H7 (cell line): ENCODE measurements at regions not wholly inside any gene's neighbourhood (a gene's known extent, or its start where the extent isn't known, plus 50 kb on each side); places are given as distances from the start of the nearest gene placed in this dataset.
"Not testable (repeated sequence)": the region's sequence is repeated elsewhere in the genome, so short reads cannot be mapped to it uniquely, and the experiment has no call there.

Experiments used
- DNase-seq: peaks from one replicate; pipeline ENCODE4 v3.0.0; 2012
- H3K27me3 ChIP-seq: 2 replicates; pipeline ENCODE4 v1.6.0; 2011; ENCODE audit warnings: mild to moderate bottlenecking, low read length; ENCODE audit not compliant: control insufficient read depth, insufficient read depth
- H3K36me3 ChIP-seq: replicated peaks from 2 replicates; pipeline ENCODE4 v1.5.1; 2011; ENCODE audit warnings: low read length; ENCODE audit not compliant: control insufficient read depth, insufficient read depth
- H3K4me3 ChIP-seq: 2 replicates; pipeline ENCODE4 v1.5.1; 2011; ENCODE audit warnings: low read depth, mild to moderate bottlenecking, control low read depth, low read length, moderate library complexity; ENCODE audit not compliant: insufficient read depth

DNA sequence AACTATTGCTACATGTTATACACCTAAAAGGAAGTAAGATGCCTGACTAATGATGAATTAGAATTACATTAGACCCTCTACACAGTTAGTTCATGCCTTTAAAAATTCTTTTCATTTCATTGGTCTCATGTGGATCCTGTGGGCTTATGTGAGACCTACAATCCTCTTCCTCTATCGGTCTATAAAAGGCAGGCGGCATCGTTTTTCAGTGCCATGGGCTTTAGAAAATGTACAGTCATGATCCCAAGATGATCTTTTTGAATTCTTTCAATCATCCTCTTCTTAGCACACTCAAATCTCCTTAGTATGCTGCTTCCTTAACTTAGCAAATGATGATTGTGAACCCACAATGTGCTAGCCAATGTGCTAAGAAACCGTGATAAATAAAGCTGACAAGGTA lies 193.9 kb downstream of the ZNF608 start:
- H3K4me3 ChIP-seq, result no peak overlapping the region
- no peaks in the 10 kb centered on the region; the same call in none of the 2 replicates for H3K27me3 ChIP-seq
- no peak for DNase-seq
- no peaks in the 10 kb centered on the region for H3K36me3 ChIP-seq

DNA sequence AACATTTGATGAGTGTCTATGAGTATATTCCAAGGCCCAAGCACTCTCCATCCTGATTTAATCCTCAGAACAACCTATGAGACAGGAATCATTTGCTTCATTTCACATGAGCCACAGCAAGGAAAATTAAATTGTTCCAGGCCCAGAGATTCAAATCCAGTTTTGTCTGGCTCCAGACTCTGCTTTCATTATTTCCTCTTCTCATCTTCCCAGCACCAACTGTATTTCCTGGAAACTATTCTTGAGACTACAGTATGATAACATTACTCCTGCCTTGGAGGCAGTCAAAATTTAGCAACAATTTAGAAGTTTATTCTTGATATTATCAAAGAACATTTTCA lies 194.5 kb downstream of the ZNF608 start:
- no peak for DNase-seq
- Histone ChIP-seq H3K4me3 (no peak overlapping the region), H3K36me3 (no peaks in the 10 kb centered on the region), H3K27me3 (no peaks in the 10 kb centered on the region; the same call in none of the 2 replicates)

DNA sequence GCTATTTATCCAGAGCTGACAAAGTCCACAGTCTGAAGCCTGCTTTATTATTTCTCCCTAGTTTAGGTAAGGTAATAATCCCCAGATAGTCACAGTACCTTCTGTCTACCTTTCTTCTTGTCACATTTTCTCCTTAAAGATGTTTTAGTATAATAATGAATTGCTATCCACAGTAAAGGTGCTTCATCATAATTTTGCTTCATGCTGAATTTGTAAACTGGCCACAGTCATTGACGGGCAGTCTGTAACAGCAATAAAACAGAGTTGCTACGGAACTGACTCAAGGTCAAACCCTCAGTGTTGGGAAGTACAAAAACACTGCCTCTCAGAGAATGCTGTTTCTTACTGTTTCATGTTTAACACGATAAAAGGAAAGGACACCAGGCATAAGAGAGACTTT lies 195.7 kb downstream of the ZNF608 start:
- Histone ChIP-seq H3K36me3 (no peaks in the 10 kb centered on the region), H3K27me3 (no peaks in the 10 kb centered on the region; the same call in none of the 2 replicates), H3K4me3 (no peak overlapping the region)
- no peak for DNase-seq

DNA sequence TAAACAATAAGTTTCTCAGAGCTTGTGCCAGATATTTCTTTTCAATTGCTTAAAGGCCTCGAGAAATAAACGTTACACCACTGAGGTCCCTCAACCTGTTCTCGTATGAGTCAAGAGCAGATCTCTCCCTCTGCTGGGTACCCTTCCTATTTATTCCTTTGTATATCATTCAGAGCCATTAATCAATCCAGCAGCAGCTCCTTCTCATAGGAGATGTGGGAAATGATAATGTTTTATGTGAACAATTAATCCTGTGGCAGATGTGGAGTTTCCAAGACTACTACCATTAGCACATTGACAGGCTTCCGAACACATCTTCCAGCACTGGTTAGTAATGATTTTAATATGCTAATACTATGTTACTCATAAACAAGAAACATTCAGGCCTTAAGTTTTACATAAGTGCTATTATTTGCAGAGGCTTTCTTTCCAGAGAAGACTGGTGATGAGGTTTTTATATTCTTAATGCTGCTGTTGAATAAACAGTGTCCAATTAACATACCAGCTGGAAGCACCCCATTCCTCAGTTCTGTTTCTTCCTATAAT lies 196.5 kb downstream of the ZNF608 start:
- Histone ChIP-seq H3K27me3 (no peaks in the 10 kb centered on the region), H3K4me3 (no peak overlapping the region), H3K36me3 (no peaks in the 10 kb centered on the region)
- no peak for DNase-seq

DNA sequence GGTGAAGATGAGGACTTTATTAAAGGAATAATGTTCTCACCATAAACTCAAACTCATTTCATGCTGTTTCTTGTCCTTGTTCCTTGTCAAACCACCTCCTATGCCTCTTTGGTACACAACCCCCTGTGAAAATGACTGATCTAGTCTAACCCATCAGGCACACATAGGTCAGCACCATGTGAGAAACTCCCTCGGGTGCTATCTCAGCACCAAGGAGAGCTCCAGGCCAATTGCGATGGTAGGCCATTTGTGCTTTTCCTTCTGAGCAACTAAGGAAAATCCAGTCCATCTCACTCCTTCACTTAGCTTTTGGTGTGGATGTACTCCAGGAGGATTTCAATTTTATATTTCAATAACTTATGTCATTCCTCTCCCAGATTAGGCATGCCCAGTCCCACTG lies 199.8 kb downstream of the ZNF608 start:
- Histone ChIP-seq H3K36me3 (no peaks in the 10 kb centered on the region), H3K27me3 (no peaks in the 10 kb centered on the region), H3K4me3 (no peak overlapping the region)
- DNase-seq, result peak; percentile 12

DNA sequence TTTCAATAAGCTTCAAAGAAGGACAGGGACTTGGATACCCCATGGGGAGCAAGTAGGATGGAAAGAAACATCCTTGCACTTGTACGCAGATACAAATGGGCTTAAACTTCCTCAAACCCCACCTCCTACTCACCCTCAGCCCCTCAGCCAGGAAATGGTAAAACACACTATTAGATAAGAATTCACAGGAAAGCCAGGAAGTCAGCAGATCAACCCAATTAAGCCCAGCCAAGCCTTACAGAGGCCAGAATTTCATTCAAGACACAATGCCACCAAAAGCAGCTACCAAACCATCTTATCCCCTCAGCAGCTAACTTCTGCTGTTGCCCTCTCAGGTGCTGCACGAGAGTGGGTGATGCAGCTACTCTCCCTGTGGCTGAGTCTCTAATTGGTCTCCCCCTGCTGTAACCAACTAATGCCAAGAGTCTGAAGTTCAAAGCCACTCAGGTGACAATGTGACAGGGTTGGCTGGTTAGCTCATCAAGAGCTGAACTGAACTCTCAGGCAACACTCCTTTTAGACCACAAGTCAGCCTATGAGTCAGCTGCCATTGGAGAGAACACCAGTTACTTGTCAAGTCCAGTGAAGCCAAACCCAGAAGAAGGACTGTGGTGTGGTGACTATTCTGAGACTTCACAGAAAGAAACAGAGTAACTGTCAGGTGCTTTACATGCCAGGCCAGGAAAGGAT lies 201.9 kb downstream of the ZNF608 start:
- no peak for DNase-seq
- no peak overlapping the region for H3K4me3 ChIP-seq
- H3K36me3 ChIP-seq, result no peaks in the 10 kb centered on the region
- no peaks in the 10 kb centered on the region for H3K27me3 ChIP-seq

DNA sequence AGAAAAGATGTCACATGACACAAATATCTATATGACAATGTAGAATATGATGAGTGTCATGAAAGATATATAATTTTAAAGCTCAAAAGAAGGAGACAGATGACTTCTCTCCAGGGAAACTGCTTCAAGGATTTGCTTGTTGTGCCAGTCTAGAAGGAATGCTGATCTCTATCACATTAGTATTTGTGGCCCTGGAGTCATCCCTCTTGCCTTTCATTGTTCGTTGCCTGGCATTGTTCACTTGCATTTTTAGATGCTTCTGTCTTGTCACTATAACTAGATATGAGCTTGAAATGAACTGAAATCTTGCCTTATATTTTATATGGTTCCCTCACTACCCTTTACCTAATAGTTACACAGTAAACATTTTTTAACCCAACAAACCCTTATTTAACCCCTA lies 207.5 kb downstream of the ZNF608 start:
- Histone ChIP-seq H3K27me3 (no peaks in the 10 kb centered on the region), H3K36me3 (no peaks in the 10 kb centered on the region), H3K4me3 (no peak overlapping the region)
- DNase-seq, result no peak

DNA sequence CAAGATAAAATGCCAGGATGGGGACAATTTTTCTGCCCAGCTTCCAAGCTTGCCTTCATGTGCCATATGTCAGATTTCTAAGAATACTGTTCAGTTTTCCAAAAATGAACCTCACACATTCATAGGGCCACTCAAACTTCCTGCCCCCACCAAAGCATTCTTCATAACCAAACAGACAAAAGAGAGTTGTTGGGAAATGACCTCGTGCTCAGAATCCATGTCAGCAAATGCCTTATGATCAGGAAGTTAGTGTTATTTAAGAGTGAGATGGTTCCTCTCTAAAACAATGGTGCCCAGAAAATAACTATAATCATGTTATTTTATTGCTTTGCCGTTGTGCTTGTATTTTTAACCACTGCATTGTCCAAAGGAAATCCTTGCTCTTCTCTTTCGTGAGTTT lies 208.2 kb downstream of the ZNF608 start:
- H3K4me3 ChIP-seq, result no peak overlapping the region
- H3K27me3 ChIP-seq, result no peaks in the 10 kb centered on the region
- DNase-seq, result no peak
- no peaks in the 10 kb centered on the region for H3K36me3 ChIP-seq

DNA sequence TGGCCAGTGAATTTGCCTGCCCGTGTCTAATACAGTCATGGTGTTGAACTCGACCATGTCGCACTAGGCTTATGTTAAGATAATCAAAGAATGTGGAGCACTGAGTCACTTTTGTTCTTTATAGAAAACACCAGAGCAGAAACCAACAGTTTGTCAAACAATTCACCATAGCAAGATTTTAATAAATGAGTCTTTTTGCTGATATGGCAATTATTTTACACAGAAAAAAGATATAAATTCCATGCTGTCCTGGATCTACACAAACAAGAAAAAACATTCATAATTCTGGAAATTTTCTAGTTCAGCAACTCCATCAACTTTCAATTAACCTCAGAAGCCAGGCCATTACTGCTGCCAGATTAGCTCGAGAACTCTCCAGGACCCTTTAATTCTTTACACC lies 208.9 kb downstream of the ZNF608 start:
- no peaks in the 10 kb centered on the region for H3K27me3 ChIP-seq
- H3K36me3 ChIP-seq, result no peaks in the 10 kb centered on the region
- no peak overlapping the region for H3K4me3 ChIP-seq
- no peak for DNase-seq

DNA sequence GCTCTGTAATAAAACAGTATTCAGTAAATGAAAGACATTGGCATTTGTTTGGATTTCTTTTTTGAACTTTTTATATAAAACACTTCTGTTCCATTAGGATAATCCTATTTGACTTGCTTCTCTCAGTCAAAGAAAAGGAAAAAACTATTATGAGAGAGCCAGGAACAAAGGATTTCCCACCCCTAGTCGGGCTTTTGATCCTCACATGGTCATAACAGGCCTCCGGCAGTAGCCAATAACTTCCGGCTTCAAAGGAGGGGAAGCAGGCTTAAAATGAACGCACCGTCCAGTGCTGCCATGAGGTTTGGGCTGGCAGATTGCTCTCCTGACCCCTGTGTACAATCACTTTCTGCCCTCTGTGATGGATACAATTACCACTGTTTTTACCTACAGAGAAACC lies 209.3 kb downstream of the ZNF608 start:
- H3K4me3 ChIP-seq, result no peak overlapping the region
- H3K27me3 ChIP-seq, result peaks cover 1% of the 10 kb centered on the region; the same call in 1 of the 2 replicates
- DNase-seq, result no peak
- no peaks in the 10 kb centered on the region for H3K36me3 ChIP-seq

DNA sequence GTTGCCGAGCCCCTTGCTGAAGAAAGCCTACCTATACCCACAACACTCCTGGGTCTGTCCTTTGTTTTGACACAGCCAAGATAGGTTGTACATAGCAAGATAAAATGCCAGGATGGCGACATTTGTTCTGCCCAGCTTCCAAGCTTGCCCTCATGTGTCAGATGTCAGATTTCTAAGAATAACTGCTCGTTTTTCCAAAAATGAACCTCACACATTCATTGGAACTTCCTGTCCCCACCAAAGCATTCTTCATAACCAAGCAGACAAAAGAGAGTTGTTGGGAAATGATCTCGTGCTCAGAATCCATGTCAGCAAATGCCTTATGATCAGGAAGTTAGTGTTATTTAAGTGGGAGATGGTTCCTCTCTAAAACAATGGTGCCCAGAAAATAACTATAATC lies 210.1 kb downstream of the ZNF608 start:
- Histone ChIP-seq H3K27me3 (peaks cover 1% of the 10 kb centered on the region; the same call in 1 of the 2 replicates), H3K4me3 (no peak overlapping the region), H3K36me3 (no peaks in the 10 kb centered on the region)
- no peak for DNase-seq

DNA sequence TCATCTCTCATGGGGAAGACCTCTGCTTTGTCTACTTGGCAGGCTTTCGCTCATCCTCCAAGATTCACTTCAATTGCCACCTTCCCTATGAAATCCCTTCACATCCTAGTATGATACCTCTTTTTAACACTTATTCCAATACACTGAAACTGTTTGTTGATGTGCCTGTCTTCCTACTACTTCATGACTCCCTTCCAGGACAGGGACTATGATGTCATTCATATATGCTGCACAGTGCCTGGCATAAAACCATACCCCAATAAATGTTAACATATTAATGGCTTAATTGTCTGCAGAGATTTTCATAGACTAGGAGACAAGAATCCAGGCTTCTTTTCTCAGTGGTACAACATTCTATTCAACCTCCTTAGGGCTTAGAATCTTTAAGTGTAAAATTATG lies 215.5 kb downstream of the ZNF608 start:
- no peak for DNase-seq
- no peaks in the 10 kb centered on the region for H3K36me3 ChIP-seq
- peaks cover 1% of the 10 kb centered on the region; the same call in 1 of the 2 replicates for H3K27me3 ChIP-seq
- no peak overlapping the region for H3K4me3 ChIP-seq

DNA sequence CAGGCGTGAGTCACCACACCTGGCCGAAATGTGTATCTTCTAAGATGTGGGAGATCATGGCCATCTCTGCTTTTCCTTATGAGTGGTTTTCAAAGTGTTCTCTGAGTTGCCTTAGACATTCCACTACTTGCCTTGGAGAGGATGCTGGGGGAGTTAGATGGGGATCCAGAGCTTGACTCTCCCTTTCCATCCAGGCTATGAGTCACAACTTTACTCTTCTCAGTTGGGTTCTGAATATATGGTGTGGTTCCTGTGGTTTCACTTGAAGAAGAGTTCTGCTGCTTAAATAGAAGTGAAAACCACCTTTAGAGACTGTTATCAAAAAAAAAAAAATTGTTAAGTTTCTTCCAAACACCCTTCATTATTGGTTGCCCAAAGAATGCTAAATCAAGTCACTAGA lies 217.6 kb downstream of the ZNF608 start:
- no peak overlapping the region for H3K4me3 ChIP-seq
- H3K36me3 ChIP-seq, result no peaks in the 10 kb centered on the region
- peaks cover 1% of the 10 kb centered on the region; the same call in 1 of the 2 replicates for H3K27me3 ChIP-seq
- DNase-seq, result no peak

DNA sequence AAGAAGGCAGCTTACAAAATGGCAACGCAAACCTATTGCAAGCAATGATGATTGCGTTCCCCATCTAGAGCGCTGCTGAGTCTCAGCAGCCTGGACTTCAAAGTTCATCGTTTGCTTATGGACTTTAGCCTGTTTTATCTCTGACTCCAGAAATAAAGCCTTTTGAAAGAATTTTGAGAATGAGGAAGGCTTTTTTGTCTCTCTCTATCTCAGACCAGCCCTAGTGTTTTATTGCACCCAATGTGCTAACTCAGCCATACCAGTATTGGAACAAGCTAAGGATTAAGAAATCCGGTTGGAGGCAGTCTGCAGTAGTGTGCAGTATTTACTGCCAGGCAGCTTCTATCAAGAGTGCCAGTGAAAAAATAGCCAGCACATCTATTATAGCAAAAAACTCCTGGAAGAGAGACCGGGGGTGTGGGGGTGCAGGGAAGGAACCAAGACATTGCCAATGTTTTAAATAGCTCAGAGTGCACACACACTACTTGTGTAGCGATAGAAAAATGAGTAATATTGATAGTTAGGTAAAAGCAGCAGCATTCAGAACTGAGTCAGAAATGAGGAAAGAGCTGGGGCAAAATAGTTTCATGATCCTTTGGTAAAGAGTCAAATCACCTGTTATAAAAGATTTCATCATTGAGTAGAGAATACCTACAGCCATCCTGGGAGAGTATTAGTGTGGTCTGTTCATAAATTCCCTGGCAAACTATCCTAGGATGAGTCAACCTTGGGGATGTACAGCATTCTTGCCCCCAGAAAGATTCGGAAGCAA lies 219.0 kb downstream of the ZNF608 start:
- H3K27me3 ChIP-seq, result peaks cover 1% of the 10 kb centered on the region; the same call in 1 of the 2 replicates
- no peaks in the 10 kb centered on the region for H3K36me3 ChIP-seq
- no peak for DNase-seq
- H3K4me3 ChIP-seq, result no peak overlapping the region

DNA sequence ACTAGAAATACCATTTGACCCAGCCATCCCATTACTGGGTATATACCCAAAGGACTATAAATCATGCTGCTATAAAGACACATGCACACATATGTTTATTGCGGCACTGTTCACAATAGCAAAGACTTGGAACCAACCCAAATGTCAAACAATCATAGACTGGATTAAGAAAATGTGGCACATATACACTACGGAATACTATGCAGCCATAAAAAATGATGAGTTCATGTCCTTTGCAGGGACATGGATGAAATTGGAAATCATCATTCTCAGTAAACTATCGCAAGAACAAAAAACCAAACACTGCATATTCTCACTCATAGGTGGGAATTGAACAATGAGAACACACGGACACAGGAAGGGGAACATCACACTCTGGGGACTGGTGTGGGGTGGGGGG lies 220.4 kb downstream of the ZNF608 start:
- DNase-seq, H3K4me3 ChIP-seq, H3K36me3 ChIP-seq: not testable (repeated sequence)

More for the DNA sequence above, 220.4 kb downstream of the ZNF608 start:
- H3K27me3 ChIP-seq, result not testable (repeated sequence)
